Calu3 (cell line): ENCODE measurements at regions not wholly inside any gene's neighbourhood (a gene's known extent, or its start where the extent isn't known, plus 50 kb on each side); places are given as distances from the start of the nearest gene placed in this dataset.

Source experiments
- BruUV-seq: library from RNA; stranded (reverse); fragments of 400-500 nt; replicated peaks from 2 replicates; lab custom pipeline; 2021; lab: Mats Ljungman, UMichigan
- CTCF ChIA-PET: fragments of 300-600 bp; sonication (Branson Sonifier 250); formaldehyde crosslinking; loops from one replicate; lab custom pipeline; 2022; ENCODE audit warnings: antibody characterized with exemption; lab: Charles Lee
- DNase-seq: peaks from one replicate; pipeline ENCODE4 v3.0.0; 2022
- H3K27ac Mint-ChIP-seq: one replicate; pipeline ENCODE4 v1.8.0; 2022; ENCODE audit warnings: mixed read lengths; ENCODE audit not compliant: unreplicated experiment
- H3K27me3 Mint-ChIP-seq: one replicate; pipeline ENCODE4 v1.8.0; 2022; ENCODE audit warnings: mixed read lengths; ENCODE audit not compliant: unreplicated experiment
- H3K36me3 Mint-ChIP-seq: one replicate; pipeline ENCODE4 v1.8.0; 2022; ENCODE audit warnings: mild to moderate bottlenecking, moderate library complexity, mixed read lengths; ENCODE audit not compliant: insufficient read depth, unreplicated experiment
- H3K4me1 Mint-ChIP-seq: one replicate; pipeline ENCODE4 v1.8.0; 2022; ENCODE audit warnings: mild to moderate bottlenecking, low read depth, mixed read lengths; ENCODE audit not compliant: unreplicated experiment
- H3K4me3 Mint-ChIP-seq: one replicate; pipeline ENCODE4 v1.8.0; 2022; ENCODE audit warnings: mild to moderate bottlenecking, low read depth, moderate library complexity, mixed read lengths; ENCODE audit not compliant: unreplicated experiment
- H3K9me3 Mint-ChIP-seq: one replicate; pipeline ENCODE4 v1.8.0; 2022; ENCODE audit warnings: low read depth, mixed read lengths; ENCODE audit not compliant: unreplicated experiment
- CTCF ChIP-seq: fragments of 200-600 bp; IDR thresholded peaks from one replicate; pipeline ENCODE4 v1.8.0; 2022; ENCODE audit warnings: antibody characterized with exemption; ENCODE audit not compliant: unreplicated experiment
- intact Hi-C: fragments of 100-400 bp; cut with micrococcal nuclease; formaldehyde crosslinking; loops from one replicate; pipeline ENCODE4 v1.10.0; 2022; ENCODE audit not compliant: unreplicated experiment

DNA sequence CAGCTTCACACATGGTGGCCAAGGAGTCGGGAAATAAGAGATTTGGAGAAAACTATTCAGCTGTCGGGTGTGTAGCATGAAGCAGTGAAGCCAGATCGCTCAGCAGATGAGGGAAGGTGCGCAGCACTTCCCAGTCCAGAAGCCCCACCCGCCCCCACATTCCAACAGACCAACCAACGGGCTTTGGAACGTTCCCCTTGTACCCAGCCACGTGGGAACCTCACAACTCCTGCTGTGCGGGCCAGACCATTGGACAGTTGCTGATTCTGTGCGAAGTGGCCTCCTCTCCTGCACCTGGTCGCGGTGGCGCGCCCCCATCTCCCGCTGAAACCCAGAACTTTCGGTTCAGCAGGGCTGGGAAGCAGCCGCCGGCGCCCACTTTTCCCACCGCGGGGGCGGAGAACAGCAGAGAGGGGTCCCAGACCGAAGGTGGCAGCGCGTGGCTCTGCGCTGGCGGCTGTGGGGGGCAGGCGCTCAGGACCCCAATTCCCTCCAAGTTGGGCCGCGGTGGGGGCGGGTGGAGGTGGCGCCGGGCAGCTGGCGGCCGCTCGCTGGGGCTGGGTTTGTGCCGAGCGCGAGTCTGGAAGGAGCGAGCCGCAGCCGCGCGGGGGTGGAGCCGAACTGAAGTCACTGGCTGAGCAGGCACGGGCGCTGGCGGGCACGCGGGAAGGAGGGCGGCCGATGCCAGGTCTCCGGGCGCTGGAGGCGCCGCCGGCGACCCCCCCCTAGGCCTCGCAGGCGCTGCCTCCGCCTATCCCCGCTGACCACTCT lies 1301.5 kb upstream of the SORCS1 start:
- Mint-ChIP-seq H3K36me3 (no peaks in the 10 kb centered on the region), H3K27ac (no peak overlapping the region), H3K4me3 (no peak overlapping the region), H3K9me3 (peaks cover 2% of the 10 kb centered on the region), H3K27me3 (no peaks in the 10 kb centered on the region), H3K4me1 (no peaks in the 10 kb centered on the region)
- intact Hi-C loops: no loop called here
- CTCF ChIA-PET: no interaction called here
- BruUV-seq: no TSS peak
- TF ChIP-seq CTCF: no peak
- DNase-seq: no peak

- CTCF ChIA-PET: no interaction called here
- no peak for TF ChIP-seq CTCF
- no peak overlapping the region for H3K27ac Mint-ChIP-seq
- BruUV-seq: no TSS peak
- intact Hi-C loops: no loop called here
- H3K9me3 Mint-ChIP-seq: peaks cover 2% of the 10 kb centered on the region
- no peak overlapping the region for H3K4me3 Mint-ChIP-seq
- no peaks in the 10 kb centered on the region for H3K27me3 Mint-ChIP-seq
- no peak for DNase-seq
- H3K36me3 Mint-ChIP-seq: no peaks in the 10 kb centered on the region
- no peaks in the 10 kb centered on the region for H3K4me1 Mint-ChIP-seq
These were observed 1297.5 kb upstream of the SORCS1 start for GRCh38 chr10:108462005-108462404.

- no TSS peak for BruUV-seq
- TF ChIP-seq CTCF: no peak
- Mint-ChIP-seq H3K27me3 (no peaks in the 10 kb centered on the region), H3K9me3 (peaks cover 7% of the 10 kb centered on the region), H3K36me3 (no peaks in the 10 kb centered on the region), H3K4me1 (no peaks in the 10 kb centered on the region), H3K4me3 (no peak overlapping the region), H3K27ac (no peak overlapping the region)
- no peak for DNase-seq
- CTCF ChIA-PET: no interaction called here
- intact Hi-C loops: no loop called here
These were observed 1290.3 kb upstream of the SORCS1 start for GRCh38 chr10:108454793-108455192.

DNA sequence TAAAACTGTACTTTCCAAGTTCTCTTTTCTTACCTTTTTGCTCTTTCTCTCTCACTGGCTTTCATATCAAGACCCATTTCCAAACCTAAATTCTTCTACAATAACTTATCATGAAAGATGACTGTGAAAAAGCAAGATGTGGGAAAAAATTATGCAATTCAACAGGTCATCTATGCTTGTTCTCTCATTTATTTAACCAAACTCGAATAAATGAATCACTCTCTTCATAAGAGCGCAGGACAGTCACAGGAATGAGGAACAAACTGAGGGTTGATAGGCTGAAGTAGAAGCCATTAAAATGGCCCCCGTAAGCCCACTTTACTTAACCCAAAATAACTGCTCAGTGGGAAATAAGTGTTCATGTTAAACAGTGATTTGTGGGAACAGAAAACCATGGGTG lies 1289.7 kb upstream of the SORCS1 start:
- no peak for DNase-seq
- TF ChIP-seq CTCF: no peak
- H3K4me3 Mint-ChIP-seq: no peak overlapping the region

More for the DNA sequence above, 1289.7 kb upstream of the SORCS1 start:
- Mint-ChIP-seq H3K4me1 (no peaks in the 10 kb centered on the region), H3K9me3 (peaks cover 7% of the 10 kb centered on the region), H3K36me3 (no peaks in the 10 kb centered on the region), H3K27me3 (no peaks in the 10 kb centered on the region), H3K27ac (no peak overlapping the region)
- no TSS peak for BruUV-seq
- CTCF ChIA-PET: no interaction called here
- intact Hi-C loops: no loop called here
